Ishikawa (cell line): ENCODE measurements at regions not wholly inside any gene's neighbourhood (a gene's known extent, or its start where the extent isn't known, plus 50 kb on each side); places are given as distances from the start of the nearest gene placed in this dataset.

Experiments used
- CEBPB ChIP-seq: IDR thresholded peaks from 2 replicates; pipeline ENCODE4 v1.6.1; 2012
- CREB1 ChIP-seq: IDR thresholded peaks from 2 replicates; pipeline ENCODE4 v1.6.1; 2012; ENCODE audit warnings: low read depth
- EGR1 ChIP-seq: IDR thresholded peaks from 2 replicates; pipeline ENCODE4 v1.6.1; 2012
- EP300 ChIP-seq: IDR thresholded peaks from 2 replicates; pipeline ENCODE4 v1.6.1; 2012; ENCODE audit warnings: borderline replicate concordance
- FOXM1 ChIP-seq: IDR thresholded peaks from 2 replicates; pipeline ENCODE4 v1.6.1; 2012; ENCODE audit warnings: low read depth, borderline replicate concordance
- MAX ChIP-seq: IDR thresholded peaks from 2 replicates; pipeline ENCODE4 v1.6.1; 2012
- NFIC ChIP-seq: IDR thresholded peaks from 2 replicates; pipeline ENCODE4 v1.6.1; 2012
- RAD21 ChIP-seq: IDR thresholded peaks from 2 replicates; pipeline ENCODE4 v1.6.1; 2012; ENCODE audit warnings: low read depth
- TAF1 ChIP-seq: IDR thresholded peaks from 2 replicates; pipeline ENCODE4 v1.6.1; 2012; ENCODE audit warnings: low read depth, mild to moderate bottlenecking
- TCF12 ChIP-seq: IDR thresholded peaks from 2 replicates; pipeline ENCODE4 v1.6.1; 2012; ENCODE audit warnings: low read depth
- TEAD4 ChIP-seq: IDR thresholded peaks from 2 replicates; pipeline ENCODE4 v1.6.1; 2012
- YY1 ChIP-seq: IDR thresholded peaks from 2 replicates; pipeline ENCODE4 v1.6.1; 2012; ENCODE audit warnings: low read depth
- ZBTB7A ChIP-seq: IDR thresholded peaks from 2 replicates; pipeline ENCODE4 v1.6.1; 2012; ENCODE audit warnings: low read depth
- TF ChIP-seq, protein P1 (sequence below): IDR thresholded peaks from 2 replicates; pipeline ENCODE4 v1.6.1; 2012
- TF ChIP-seq, protein P2 (sequence below): IDR thresholded peaks from 2 replicates; pipeline ENCODE4 v1.6.1; 2012; ENCODE audit warnings: low read depth, mild to moderate bottlenecking

GRCh38 chr5:118043531-118043930 lies 944.8 kb downstream of the DTWD2 start:
- TF ChIP-seq, protein P1, sequence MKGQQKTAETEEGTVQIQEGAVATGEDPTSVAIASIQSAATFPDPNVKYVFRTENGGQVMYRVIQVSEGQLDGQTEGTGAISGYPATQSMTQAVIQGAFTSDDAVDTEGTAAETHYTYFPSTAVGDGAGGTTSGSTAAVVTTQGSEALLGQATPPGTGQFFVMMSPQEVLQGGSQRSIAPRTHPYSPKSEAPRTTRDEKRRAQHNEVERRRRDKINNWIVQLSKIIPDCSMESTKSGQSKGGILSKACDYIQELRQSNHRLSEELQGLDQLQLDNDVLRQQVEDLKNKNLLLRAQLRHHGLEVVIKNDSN, result no peak
- TF ChIP-seq CEBPB (no peak), FOXM1 (no peak), TCF12 (no peak), RAD21 (no peak)
- TF ChIP-seq, protein P2, sequence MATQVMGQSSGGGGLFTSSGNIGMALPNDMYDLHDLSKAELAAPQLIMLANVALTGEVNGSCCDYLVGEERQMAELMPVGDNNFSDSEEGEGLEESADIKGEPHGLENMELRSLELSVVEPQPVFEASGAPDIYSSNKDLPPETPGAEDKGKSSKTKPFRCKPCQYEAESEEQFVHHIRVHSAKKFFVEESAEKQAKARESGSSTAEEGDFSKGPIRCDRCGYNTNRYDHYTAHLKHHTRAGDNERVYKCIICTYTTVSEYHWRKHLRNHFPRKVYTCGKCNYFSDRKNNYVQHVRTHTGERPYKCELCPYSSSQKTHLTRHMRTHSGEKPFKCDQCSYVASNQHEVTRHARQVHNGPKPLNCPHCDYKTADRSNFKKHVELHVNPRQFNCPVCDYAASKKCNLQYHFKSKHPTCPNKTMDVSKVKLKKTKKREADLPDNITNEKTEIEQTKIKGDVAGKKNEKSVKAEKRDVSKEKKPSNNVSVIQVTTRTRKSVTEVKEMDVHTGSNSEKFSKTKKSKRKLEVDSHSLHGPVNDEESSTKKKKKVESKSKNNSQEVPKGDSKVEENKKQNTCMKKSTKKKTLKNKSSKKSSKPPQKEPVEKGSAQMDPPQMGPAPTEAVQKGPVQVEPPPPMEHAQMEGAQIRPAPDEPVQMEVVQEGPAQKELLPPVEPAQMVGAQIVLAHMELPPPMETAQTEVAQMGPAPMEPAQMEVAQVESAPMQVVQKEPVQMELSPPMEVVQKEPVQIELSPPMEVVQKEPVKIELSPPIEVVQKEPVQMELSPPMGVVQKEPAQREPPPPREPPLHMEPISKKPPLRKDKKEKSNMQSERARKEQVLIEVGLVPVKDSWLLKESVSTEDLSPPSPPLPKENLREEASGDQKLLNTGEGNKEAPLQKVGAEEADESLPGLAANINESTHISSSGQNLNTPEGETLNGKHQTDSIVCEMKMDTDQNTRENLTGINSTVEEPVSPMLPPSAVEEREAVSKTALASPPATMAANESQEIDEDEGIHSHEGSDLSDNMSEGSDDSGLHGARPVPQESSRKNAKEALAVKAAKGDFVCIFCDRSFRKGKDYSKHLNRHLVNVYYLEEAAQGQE, result no peak

DNA sequence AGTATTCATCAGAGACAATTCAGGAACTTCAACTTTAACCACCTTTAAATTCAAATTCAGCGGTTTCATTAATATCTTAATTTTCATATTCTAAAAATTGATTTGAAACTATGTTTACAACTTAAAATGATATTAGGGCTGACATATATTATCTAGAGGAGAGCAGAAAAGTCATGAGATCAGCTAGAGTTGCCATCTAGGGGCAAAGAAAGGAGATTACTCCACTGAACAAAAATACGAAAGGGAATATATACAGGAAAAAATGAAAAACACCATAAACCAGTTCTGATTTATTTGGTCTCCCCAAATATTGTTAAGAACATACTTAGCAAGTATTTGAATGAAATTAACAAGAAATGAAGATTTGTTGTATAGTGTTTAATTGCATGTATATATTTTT lies 946.3 kb downstream of the DTWD2 start:
- TF ChIP-seq, protein P1, result no peak
- TF ChIP-seq RAD21 (no peak), TEAD4 (no peak), EP300 (no peak), TCF12 (no peak), EGR1 (no peak), NFIC (no peak), MAX (no peak), FOXM1 (no peak), CREB1 (no peak), TAF1 (no peak), CEBPB (no peak), ZBTB7A (no peak), YY1 (no peak)
- TF ChIP-seq, protein P2, result no peak

DNA sequence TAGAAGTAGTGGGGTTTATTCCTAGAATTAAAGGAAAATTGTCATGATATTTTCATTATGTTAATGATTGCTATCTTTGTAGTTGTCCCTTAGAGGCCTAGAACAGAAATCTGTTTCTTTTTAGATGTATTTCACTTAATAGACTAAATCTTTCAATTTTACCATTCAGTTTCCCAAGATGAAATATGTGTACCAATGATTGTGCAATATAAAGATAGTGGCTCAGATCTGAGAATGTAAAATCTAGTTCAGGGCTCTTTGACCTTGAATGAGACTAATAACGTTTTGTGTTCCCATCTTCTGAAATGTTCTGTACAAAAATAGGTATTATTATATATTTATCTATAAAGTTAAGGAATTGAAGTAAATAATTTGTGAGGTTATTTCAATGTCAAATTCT lies 947.9 kb downstream of the DTWD2 start:
- TF ChIP-seq YY1 (no peak), TCF12 (no peak), MAX (no peak), ZBTB7A (no peak), EGR1 (no peak)

GRCh38 chr5:118033686-118034338 lies 954.5 kb downstream of the DTWD2 start:
- TF ChIP-seq EGR1 (no peak), TCF12 (no peak), TEAD4 (no peak), RAD21 (no peak), CEBPB (no peak), EP300 (no peak), ZBTB7A (no peak)
- TF ChIP-seq, protein P2, result no peak

GRCh38 chr5:118029807-118030206 lies 958.5 kb downstream of the DTWD2 start:
- no peak for TF ChIP-seq RAD21
- TF ChIP-seq, protein P2, result no peak
- TF ChIP-seq EP300, result no peak
- TF ChIP-seq, protein P1, result no peak
- TF ChIP-seq FOXM1, result no peak
- no peak for TF ChIP-seq ZBTB7A
- no peak for TF ChIP-seq MAX
- TF ChIP-seq TCF12, result no peak
- no peak for TF ChIP-seq CEBPB
- no peak for TF ChIP-seq EGR1
- TF ChIP-seq TAF1, result no peak
- TF ChIP-seq YY1, result no peak
- no peak for TF ChIP-seq TEAD4
- no peak for TF ChIP-seq NFIC
- TF ChIP-seq CREB1, result no peak
